ENCODE measurements at regions not wholly inside any gene's neighbourhood (a gene's known extent, or its start where the extent isn't known, plus 50 kb on each side); places are given as distances from the start of the nearest gene placed in this dataset.

GRCh38 chr6:85285934-85286333, 163.9 kb upstream of the NT5E start:
- ChIA-PET CTCF (no interaction called here), POLR2A (ENCODE audit: unreplicated experiment) (no interaction called here)
- no peaks in the 10 kb centered on the region for H3K9me3 ChIP-seq (ENCODE audit: control insufficient read depth, insufficient read depth, low read length)
- H4K91ac ChIP-seq (ENCODE audit: insufficient read depth, low read depth, low read length): no peak overlapping the region
- H4K5ac ChIP-seq (ENCODE audit: low read depth, low read length): no peak overlapping the region
- H2AK9ac ChIP-seq (replicated peaks; ENCODE audit: low read depth, low read length, poor library complexity): no peak overlapping the region
- H3K14ac ChIP-seq (replicated peaks; ENCODE audit: low read depth, low read length): no peak overlapping the region
- H3K36me3 ChIP-seq (ENCODE audit: control insufficient read depth, insufficient read depth, low read length): no peaks in the 10 kb centered on the region
- no peak overlapping the region for H2AK5ac ChIP-seq (ENCODE audit: low read depth, low read length)
- H3K18ac ChIP-seq (ENCODE audit: low read depth, low read length): no peak overlapping the region
- H3K4me3 ChIP-seq (ENCODE audit: insufficient read depth, low read depth, low read length): no peak overlapping the region
- no peak overlapping the region for H3K27ac ChIP-seq (ENCODE audit: insufficient read depth, low read length)
- H3K23ac ChIP-seq (ENCODE audit: low read depth, low read length): no peak overlapping the region
- no peak overlapping the region for H2BK5ac ChIP-seq (ENCODE audit: low read depth, low read length, poor library complexity, severe bottlenecking)
- WGBS, 2 experiments (ENCODE audit: extremely low coverage in 2 of 2, insufficient read length in 1 of 2): 70% methylated on average over 3 of the region's 22 CpGs; no CpG with 5 or more reads in 1 of the 2 experiments
- no TSS peak for BruUV-seq (replicated peaks)
- no peak for TF ChIP-seq RAD21 (IDR thresholded peaks at IDR 0.05; ENCODE audit: low read length)
- TF ChIP-seq RCOR1 (IDR thresholded peaks at IDR 0.05; ENCODE audit: insufficient replicate concordance, low read length): no peak
- TF ChIP-seq ELK1 (IDR thresholded peaks at IDR 0.05; ENCODE audit: borderline replicate concordance, low read depth, low read length): no peak
- TF ChIP-seq BHLHE40 (IDR thresholded peaks at IDR 0.05; ENCODE audit: low read depth, low read length): no peak
- no peak for TF ChIP-seq POLR2A (IDR thresholded peaks at IDR 0.05; ENCODE audit: low read depth, low read length)
- TF ChIP-seq CEBPB (IDR thresholded peaks at IDR 0.05; ENCODE audit: low read depth, low read length): no peak
- no peak for TF ChIP-seq RFX5 (IDR thresholded peaks at IDR 0.05; ENCODE audit: low read depth, low read length)
- TF ChIP-seq MXI1 (IDR thresholded peaks at IDR 0.05; ENCODE audit: borderline replicate concordance, low read depth, low read length): no peak
- no peak for TF ChIP-seq MAZ (IDR thresholded peaks at IDR 0.05; ENCODE audit: borderline replicate concordance, low read depth, low read length)
- TF ChIP-seq MAFK (IDR thresholded peaks at IDR 0.05; ENCODE audit: low read depth, low read length): no peak
- TF ChIP-seq USF2 (IDR thresholded peaks at IDR 0.05; ENCODE audit: low read depth, low read length): no peak
- no peak for TF ChIP-seq SMC3 (IDR thresholded peaks at IDR 0.05; ENCODE audit: low read depth, low read length)
- no peak for TF ChIP-seq NFE2L2 (IDR thresholded peaks at IDR 0.05; ENCODE audit: low read depth, low read length)
- TF ChIP-seq CHD1 (IDR thresholded peaks at IDR 0.05; ENCODE audit: low read depth, low read length): no peak
- TF ChIP-seq CTCF (conservative IDR thresholded peaks at IDR 0.05; ENCODE audit: low read depth, low read length): no peak
- TF ChIP-seq FOS (IDR thresholded peaks at IDR 0.05; ENCODE audit: low read depth, low read length): no peak
- no peak overlapping the region for H2BK120ac ChIP-seq (ENCODE audit: low read depth, low read length)
- no peak overlapping the region for H4K8ac ChIP-seq (ENCODE audit: low read depth in 2 of 2, low read length in 2 of 2)
- no peaks in the 10 kb centered on the region for H3K4me1 ChIP-seq (ENCODE audit: control insufficient read depth, insufficient read depth, low read length)
- H3K56ac ChIP-seq (ENCODE audit: extremely low read depth, insufficient read depth, low read length): no peak overlapping the region
- no peaks in the 10 kb centered on the region for H3K27me3 ChIP-seq (ENCODE audit: control insufficient read depth, insufficient read depth, low read length)
- no peak for DNase-seq
- no peak for ATAC-seq (ENCODE audit: low read depth)
- no peak overlapping the region for H3K4ac ChIP-seq (ENCODE audit: low read depth, low read length)
- no peak overlapping the region for H3K9ac ChIP-seq (ENCODE audit: low read depth, low read length)
- no peak overlapping the region for H2AFZ ChIP-seq (replicated peaks; ENCODE audit: low read length, poor library complexity)
- H2BK20ac ChIP-seq (ENCODE audit: low read depth, low read length): no peak overlapping the region
- intact Hi-C loops (cut with micrococcal nuclease): no loop called here
- no peak overlapping the region for H2BK15ac ChIP-seq (ENCODE audit: low read depth, low read length)
- H3K4me2 ChIP-seq (ENCODE audit: low read depth, low read length): no peak overlapping the region
- dilution Hi-C loops (cut with HindIII; ENCODE audit: low sequenced_read_pairs, unreplicated experiment): no loop called here
- in situ Hi-C loops (cut with MboI; ENCODE audit: low sequenced_read_pairs): no loop called here
- no peaks in the 10 kb centered on the region for H4K20me1 ChIP-seq (ENCODE audit: insufficient read depth, low read length)
- H3K79me1 ChIP-seq (ENCODE audit: low read depth in 1 of 2, low read length in 2 of 2): no peaks in the 10 kb centered on the region
- H3K9me1 ChIP-seq (ENCODE audit: insufficient read depth, low read length): no peaks in the 10 kb centered on the region

Data from IMR-90 (cell line).